Vagina (tissue), 2 donors: ENCODE measurements at regions not wholly inside any gene's neighbourhood (a gene's known extent, or its start where the extent isn't known, plus 50 kb on each side); places are given as distances from the start of the nearest gene placed in this dataset.

Experiments used
- POLR2A ChIP-seq, 2 donors: fragments of 450-650 bp; IDR thresholded peaks; one replicate each; pipeline ENCODE4 v1.6.1; 2017; ENCODE audit warnings: antibody characterized with exemption in 2 of 2, mild to moderate bottlenecking in 2 of 2, moderate library complexity in 2 of 2
- TF ChIP-seq, protein P1 (sequence below), 3 experiments: fragments of 450-650 bp in 2 of 3; fragments of 200-600 bp in 1 of 3; sonication (generic) in 1 of 3; IDR thresholded peaks; one replicate each; pipeline ENCODE4 v1.5.1; 2017 to 2019; ENCODE audit warnings: antibody characterized with exemption in 3 of 3, mild to moderate bottlenecking in 2 of 3, moderate library complexity in 2 of 3

DNA sequence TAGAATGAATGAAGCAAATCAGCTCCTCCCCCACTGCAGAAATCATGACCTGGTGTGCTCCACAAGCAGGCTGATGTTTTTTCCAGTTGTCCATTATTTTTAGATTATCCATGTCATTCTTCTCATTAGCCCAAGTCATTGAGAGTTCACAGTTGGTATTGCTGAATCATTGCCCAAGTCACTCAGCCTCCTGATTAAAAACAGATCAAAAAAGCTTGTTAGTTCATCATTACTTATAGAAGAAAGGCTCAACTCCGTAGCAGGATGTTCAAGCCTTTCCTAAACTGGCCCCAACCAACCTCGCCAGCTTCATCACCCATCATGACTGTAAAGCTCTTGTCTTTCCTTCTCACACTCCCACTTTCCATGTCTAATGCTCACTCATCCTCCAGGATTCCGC is 161.3 kb upstream of the CTTNBP2NL start:
- TF ChIP-seq, protein P1, sequence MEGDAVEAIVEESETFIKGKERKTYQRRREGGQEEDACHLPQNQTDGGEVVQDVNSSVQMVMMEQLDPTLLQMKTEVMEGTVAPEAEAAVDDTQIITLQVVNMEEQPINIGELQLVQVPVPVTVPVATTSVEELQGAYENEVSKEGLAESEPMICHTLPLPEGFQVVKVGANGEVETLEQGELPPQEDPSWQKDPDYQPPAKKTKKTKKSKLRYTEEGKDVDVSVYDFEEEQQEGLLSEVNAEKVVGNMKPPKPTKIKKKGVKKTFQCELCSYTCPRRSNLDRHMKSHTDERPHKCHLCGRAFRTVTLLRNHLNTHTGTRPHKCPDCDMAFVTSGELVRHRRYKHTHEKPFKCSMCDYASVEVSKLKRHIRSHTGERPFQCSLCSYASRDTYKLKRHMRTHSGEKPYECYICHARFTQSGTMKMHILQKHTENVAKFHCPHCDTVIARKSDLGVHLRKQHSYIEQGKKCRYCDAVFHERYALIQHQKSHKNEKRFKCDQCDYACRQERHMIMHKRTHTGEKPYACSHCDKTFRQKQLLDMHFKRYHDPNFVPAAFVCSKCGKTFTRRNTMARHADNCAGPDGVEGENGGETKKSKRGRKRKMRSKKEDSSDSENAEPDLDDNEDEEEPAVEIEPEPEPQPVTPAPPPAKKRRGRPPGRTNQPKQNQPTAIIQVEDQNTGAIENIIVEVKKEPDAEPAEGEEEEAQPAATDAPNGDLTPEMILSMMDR (IDR thresholded peaks at IDR 0.05), result no peak
- TF ChIP-seq POLR2A (IDR thresholded peaks at IDR 0.05), result no peak
